Ishikawa (cell line): ENCODE measurements at regions not wholly inside any gene's neighbourhood (a gene's known extent, or its start where the extent isn't known, plus 50 kb on each side); places are given as distances from the start of the nearest gene placed in this dataset.

Source experiments
- CEBPB ChIP-seq: IDR thresholded peaks from 2 replicates; pipeline ENCODE4 v1.6.1; 2012
- MAX ChIP-seq: IDR thresholded peaks from 2 replicates; pipeline ENCODE4 v1.6.1; 2012
- REST ChIP-seq: IDR thresholded peaks from 2 replicates; pipeline ENCODE4 v1.6.1; 2012; ENCODE audit warnings: low read depth, mild to moderate bottlenecking
- TAF1 ChIP-seq: IDR thresholded peaks from 2 replicates; pipeline ENCODE4 v1.6.1; 2012; ENCODE audit warnings: low read depth, mild to moderate bottlenecking

GRCh38 chr4:127237581-127237980 lies 395.2 kb upstream of the INTU start:
- no peak for TF ChIP-seq MAX
- TF ChIP-seq REST, result no peak
- TF ChIP-seq TAF1, result no peak
- no peak for TF ChIP-seq CEBPB
